HL-60 (cell line): ENCODE measurements at regions not wholly inside any gene's neighbourhood (a gene's known extent, or its start where the extent isn't known, plus 50 kb on each side); places are given as distances from the start of the nearest gene placed in this dataset.

Source experiments
- POLR2AphosphoS5 ChIP-seq: IDR thresholded peaks from 2 replicates; pipeline ENCODE4 v1.6.1; 2012; ENCODE audit warnings: low read depth
- REST ChIP-seq: IDR thresholded peaks from 2 replicates; pipeline ENCODE4 v1.6.1; 2012; ENCODE audit warnings: low read depth; ENCODE audit not compliant: insufficient replicate concordance
- TF ChIP-seq, protein P1 (sequence below): IDR thresholded peaks from one replicate; pipeline ENCODE4 v1.5.1; 2011; ENCODE audit warnings: low read length, control low read depth, inconsistent platforms; ENCODE audit not compliant: insufficient read depth

- TF ChIP-seq, protein P1, sequence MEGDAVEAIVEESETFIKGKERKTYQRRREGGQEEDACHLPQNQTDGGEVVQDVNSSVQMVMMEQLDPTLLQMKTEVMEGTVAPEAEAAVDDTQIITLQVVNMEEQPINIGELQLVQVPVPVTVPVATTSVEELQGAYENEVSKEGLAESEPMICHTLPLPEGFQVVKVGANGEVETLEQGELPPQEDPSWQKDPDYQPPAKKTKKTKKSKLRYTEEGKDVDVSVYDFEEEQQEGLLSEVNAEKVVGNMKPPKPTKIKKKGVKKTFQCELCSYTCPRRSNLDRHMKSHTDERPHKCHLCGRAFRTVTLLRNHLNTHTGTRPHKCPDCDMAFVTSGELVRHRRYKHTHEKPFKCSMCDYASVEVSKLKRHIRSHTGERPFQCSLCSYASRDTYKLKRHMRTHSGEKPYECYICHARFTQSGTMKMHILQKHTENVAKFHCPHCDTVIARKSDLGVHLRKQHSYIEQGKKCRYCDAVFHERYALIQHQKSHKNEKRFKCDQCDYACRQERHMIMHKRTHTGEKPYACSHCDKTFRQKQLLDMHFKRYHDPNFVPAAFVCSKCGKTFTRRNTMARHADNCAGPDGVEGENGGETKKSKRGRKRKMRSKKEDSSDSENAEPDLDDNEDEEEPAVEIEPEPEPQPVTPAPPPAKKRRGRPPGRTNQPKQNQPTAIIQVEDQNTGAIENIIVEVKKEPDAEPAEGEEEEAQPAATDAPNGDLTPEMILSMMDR = no peak
- no peak for TF ChIP-seq POLR2AphosphoS5
- no peak for TF ChIP-seq REST
Measured at GRCh38 chr13:33744589-33745369, 73.2 kb upstream of the RFC3 start.
